GM19023 (cell line): ENCODE measurements at regions not wholly inside any gene's neighbourhood (a gene's known extent, or its start where the extent isn't known, plus 50 kb on each side); places are given as distances from the start of the nearest gene placed in this dataset.
"Not testable (repeated sequence)": the region's sequence is repeated elsewhere in the genome, so short reads cannot be mapped to it uniquely, and the experiment has no call there.

Experiments
- ATAC-seq: cut with Tn5 transposase; IDR thresholded peaks from one replicate; pipeline ENCODE4 v1.9.1; 2021; ENCODE audit warnings: mild to moderate bottlenecking, moderate library complexity; ENCODE audit not compliant: unreplicated experiment

DNA sequence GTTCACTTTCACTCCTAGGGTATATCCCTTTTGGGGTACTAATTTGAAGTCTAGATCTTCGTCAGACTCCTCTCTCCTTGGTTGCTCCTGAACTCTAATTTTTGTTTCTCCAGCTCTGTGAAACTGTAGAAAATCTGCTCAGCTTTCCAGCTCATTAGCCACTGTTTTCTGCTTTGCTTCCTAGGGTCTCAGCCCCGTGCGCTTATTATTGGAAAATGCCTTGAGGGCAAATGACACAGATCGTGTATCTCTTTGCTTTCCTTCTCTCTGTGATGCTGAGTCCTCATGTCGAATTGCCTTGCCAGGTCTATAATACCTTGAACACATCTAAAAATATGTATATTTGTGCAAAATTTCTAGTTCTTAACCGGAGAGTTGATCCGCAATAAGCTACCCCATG lies 731.1 kb downstream of the EDEM1 start:
- ATAC-seq, result no peak

DNA sequence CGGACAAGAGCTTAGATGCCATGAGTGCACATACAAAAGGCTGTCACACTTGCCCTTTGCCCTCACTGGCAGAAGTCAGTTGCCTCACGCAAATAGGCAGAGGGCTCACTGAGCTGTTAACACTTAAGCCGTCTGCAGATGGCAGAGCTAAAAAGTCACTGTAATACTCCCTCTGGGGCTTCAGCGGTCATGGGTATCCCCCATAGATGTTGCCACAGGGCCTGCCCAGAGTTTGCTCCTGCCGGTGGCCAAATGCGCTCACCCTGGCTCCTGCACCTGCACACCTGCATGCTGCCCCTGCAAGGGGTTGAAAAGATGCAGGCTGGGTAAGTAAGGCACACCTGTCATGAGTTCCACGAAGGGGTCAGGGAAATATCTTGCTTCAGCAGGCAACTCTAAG lies 741.5 kb downstream of the EDEM1 start:
- ATAC-seq, result no peak

DNA sequence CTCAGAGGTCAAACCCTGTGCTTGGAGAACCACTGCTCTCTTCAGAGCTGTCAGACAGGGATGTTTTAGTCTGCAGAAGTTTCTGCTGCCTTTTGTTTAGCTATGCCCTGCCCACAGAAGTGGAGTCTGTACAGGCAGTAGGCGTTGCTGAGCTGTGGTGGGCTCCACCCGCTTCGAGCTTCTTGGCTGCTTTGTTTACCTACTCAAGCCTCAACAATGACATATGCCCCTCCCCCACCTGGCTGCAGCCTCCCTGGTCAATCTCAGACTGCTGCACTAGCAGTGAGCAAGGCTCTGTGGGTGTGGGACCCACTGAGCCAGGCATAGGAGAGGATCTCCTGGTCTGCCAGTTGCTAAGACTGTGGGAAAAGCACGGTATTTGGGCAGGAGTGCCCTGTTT lies 756.6 kb downstream of the EDEM1 start:
- not testable (repeated sequence) for ATAC-seq

DNA sequence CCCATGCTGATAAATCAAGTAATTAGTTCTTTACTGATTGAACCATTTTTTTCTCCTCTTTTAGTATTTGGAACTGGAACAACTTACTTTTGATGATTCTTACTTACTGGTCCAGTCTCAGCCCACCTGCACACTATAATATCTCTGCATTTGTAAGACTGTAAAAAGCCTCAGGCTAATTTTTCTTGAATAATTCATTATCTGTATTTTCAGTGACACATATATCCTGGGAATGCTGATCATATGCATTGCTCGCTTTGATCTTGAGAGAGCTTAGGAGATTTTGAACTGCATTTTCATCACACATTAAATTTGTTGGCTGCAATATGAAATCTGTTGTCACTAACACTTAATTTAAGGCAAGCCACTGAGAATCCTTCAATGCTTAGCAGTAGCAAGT lies 760.6 kb downstream of the EDEM1 start:
- ATAC-seq, result no peak

DNA sequence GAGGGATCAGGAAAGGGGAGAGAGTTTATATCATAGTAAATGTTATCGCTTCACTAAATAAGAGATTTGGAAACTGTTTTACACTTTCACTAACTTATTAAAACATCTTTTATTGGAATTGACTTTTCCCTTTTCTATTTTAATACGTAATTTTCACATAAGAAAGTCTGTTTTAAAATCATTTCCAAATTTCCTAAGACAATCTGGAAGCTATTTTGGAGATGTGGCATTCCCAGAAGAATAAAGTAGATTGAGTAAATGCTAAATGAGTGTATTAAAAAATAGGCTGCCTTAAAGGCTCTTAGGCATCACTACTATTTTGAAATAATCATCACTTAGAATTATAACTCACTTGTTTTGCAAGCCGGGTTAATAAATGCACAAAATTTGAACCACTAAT lies 763.5 kb downstream of the EDEM1 start:
- no peak for ATAC-seq

DNA sequence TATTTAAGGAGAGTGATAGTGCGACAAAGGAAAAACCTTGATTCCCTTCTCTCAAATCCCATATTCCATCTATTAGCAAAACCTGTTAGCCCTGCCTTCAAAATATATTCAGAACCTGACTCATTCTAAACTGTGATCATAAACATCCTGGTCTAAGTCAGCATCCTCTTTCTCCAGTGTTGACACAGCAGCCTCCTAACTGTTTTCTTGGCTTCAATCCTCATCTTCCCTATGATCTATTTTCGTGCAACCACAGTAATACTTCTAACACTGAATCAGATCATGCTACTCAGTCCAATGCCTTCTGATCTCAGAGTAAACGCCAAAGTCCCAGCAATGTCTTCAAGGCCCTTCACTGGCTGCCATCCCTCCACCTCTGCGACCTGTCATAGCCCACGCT lies 785.1 kb downstream of the EDEM1 start:
- ATAC-seq, result no peak

DNA sequence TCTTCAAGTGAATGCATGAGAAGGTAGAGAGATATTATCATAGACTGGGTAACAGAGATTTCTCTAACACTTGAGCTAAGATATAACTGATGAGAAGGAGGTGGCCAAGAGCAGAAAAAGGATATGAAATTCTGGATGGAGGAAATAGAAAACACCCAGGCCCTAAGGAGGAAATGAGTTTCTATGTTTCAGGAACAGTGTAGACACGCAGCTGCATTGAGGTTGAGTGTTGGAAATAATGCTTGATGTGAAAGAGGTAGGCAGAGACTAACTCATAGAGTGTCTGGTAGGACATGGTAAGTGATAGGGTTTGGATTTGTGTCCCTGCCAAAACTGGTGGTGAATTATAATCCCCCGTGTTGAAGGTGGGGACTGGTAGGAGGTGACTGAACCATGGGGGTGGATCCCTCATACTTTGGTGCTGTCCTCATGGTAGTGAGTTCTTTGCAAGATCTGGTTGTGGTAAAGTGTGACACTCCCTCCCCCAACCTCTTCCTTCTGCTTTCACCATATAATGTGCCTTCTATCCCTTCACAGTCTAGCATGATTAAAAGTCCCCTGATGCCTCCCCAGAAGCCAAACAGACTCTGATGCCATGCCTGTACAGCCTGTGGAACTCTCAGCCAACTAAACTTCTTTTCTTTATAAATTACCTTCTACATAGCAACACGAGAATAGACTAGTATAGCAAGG lies 787.3 kb downstream of the EDEM1 start:
- no peak for ATAC-seq

DNA sequence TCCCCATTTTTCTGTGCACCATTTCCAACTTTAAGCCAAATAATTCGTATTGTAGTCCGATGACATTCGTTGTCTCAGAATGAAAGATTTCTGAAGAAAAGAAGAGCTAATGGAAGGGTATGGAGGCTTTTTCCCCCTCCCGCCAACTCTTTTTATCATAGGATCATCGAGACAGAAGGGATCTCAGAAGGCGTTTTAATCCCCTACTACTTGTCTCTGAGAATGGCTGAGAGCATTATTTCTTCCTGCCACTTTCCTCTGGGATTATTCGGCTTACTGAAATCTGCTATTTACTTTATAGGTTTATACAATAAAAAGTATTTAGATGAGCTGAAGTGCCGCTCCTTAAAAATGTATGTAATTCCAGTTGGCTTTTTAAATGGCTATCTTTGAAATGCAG lies 789.8 kb downstream of the EDEM1 start:
- no peak for ATAC-seq

DNA sequence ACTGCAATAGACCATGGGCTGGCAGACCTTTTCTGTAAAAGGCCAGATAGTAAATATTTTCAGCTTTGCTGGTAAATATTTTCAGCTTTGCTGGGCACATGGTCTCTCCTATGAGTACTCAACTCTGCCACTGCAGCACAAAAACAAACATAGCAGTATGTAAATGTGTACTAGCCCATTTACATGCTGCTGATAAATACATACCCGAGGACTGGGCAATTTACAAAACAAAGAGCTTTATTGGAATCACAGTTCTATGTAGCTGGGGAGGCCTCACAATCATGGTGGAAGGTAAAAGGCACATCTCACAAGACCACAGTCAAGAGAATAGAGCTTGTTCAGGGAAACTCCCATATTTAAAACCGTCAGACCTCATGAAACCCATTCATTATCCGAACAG lies 793.0 kb downstream of the EDEM1 start:
- ATAC-seq, result no peak

DNA sequence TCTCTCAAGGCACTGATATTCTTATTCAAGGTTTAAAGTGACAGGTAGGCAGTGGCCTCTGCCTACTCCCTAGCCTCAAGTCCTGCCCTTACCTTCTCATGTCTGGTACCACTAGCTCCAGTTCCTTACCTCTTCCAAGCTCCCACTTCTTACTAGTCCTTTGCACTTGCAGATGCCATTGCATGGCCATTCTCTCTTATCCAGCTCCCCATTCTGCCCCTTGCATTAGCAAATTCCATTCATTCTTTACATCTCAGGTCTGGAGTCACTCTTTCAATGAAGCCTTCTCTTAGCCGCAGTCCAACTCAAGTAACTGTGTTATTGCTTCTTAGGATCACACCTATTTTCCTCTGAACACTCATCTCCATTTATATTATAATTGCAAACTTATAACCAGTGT lies 807.1 kb downstream of the EDEM1 start:
- ATAC-seq, result no peak

DNA sequence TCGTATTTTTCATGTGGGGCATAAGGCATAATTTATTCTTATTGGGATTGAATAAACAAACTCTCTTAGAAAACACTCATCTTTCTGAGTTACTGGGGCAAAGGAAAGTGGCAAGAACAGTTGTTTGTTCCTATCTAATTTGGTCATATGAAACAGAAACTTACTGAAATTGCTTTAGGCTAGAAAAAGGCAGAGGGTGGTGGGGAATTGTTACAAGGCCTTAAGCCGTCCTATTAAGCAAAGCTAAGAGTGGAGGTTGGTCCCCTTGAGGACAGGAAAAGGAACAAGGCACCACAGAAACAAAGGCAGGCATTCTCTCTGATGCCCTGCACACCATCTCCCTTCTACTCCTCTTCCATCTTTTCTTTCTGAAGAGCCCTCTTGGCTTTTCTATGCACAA lies 830.9 kb downstream of the EDEM1 start:
- no peak for ATAC-seq

DNA sequence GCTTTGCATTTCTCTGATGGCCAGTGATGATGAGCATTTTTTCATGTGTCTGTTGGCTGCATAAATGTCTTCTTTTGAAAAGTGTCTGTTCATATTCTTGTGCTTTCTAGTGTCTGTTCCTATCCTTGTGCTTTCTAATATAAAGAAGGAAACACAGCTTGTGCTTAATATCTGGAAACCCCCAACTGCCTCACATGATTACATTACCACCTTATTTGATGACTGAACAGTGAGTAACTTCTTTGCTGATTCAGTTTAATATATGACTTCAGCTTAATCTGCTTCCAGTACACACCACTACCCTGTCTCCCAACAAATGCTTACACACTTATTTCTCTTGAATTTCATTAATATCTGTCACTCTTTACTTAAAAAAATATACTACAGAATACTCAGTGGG lies 835.1 kb downstream of the EDEM1 start:
- no peak for ATAC-seq

DNA sequence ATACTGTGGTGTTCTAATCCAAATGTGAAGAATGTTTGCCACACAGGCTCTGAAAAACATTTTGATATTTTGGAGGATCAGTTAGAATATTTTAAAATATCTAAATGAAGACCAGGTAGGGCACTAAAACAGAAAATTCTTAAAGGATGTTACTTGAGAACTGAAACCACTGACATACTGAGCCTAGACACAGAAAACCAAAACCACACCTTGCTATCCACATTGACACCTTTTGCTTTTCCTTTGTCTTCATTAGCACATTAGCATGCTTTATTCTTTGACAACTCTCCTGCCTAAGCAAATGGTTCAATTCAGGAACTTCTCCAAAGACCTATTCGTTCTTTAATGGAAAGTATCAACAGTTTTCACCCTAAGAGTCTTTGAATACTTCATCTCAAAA lies 835.9 kb upstream of the GRM7 start:
- ATAC-seq, result no peak

DNA sequence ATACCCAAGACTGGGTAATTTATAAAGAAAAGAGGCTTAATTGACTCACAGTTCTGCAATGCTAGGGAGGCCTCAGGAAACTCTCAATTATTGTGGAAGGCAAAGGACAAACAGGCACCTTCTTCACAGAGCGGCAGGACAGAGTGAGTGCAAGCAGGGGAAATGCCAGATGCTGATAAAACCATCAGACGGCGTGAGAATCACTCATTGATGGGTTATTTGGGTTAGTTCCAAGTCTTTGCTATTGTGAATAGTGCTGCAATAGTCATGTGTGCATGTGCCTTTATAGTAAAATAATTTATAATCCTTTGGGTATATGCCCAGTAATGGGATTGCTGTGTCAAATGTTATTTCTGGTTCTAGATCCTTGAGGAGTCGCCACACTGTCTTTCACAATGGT lies 830.3 kb upstream of the GRM7 start:
- ATAC-seq, result not testable (repeated sequence)

DNA sequence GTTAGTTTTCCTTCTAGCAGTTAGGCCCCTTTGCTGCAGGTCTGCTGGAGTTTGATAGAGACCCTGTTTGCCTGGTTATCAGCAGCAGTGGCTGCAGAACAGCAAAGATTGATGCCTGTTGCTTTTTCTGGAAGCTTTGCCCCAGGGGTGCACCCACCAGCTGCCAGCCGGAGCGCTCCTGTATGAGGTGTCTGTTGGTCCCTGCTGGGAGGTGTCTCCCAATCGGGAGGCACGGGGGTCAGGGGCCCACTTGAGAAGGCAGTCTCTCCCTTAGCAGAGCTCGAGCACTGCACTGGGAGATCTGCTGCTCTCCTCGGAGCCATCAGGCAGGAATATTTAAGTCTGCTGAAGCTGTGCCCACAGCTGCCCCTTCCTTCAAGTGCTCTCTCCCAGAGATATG lies 825.3 kb upstream of the GRM7 start:
- ATAC-seq, result no peak

DNA sequence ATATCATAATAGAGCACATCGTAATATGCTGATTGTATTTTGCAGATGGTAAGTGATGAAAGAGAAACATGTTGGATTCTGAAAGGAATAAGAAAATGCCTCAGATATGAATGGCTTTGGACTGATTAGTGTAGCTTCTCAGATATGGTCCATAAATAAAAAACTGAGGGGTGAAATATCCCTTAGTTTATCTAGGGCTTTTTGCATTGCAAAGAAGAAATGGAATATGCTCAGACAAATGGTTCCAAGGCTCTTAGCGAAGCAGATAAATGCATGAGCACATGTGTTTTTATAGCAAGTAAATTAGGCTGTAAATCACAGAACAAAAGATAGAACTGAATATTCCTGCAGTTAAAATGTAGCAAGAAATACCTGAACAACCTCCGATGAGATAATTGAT lies 820.9 kb upstream of the GRM7 start:
- ATAC-seq, result no peak

DNA sequence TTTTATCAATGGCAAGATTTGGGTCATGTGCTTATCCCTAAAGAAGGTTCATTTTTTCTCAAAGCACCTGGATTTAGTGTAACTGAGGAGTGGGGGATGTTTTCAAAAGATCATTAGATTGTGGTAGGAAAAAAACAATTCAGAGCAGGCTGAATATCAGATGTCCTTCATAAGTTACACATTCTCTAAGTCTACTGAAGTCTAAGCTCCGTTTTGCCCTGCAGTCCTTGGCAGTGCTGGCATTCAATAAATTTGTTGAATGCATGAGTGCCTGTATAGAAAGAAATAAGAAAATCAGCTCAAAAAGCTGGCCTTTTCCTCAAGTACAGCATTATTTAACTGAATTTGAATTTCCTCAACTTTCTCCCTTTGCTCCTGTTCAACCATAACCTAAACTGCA lies 819.0 kb upstream of the GRM7 start:
- no peak for ATAC-seq

DNA sequence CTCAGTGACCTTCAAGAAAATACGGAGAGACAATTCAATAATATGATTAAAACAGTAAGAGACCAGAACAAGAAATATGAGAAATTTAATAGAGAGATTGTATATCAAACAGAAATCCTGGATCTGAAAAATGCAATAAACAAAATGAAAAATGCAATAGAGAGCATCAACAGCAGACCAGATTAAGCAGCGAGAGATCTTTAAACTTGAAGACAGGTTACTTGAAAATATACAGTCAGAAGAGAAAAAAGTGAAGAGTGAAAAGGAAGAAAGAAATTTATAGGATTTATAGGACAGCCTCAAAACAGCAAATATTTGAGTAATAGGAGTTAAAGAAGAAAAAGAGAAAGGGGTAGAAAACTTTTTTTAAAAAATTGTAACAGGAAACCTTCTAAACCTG lies 813.9 kb upstream of the GRM7 start:
- no peak for ATAC-seq

DNA sequence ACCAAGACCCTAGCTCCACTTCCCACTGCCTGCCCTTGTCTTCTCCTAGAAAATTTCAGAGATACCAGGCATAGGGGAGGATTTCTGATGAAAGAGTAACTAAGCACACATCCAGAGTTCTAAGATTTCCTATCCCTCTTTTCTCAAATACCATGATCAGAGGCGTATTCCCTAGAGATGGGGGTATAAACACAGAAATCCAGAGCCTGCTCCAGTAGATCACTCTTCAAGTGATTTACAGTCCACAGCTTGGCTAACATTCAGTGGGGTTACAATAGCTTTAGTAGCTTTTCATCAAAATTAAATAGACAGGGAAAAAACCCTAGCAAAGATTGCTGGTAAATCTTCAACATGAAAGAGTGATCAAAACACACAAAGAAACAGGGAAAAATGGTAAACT lies 800.7 kb upstream of the GRM7 start:
- no peak for ATAC-seq

DNA sequence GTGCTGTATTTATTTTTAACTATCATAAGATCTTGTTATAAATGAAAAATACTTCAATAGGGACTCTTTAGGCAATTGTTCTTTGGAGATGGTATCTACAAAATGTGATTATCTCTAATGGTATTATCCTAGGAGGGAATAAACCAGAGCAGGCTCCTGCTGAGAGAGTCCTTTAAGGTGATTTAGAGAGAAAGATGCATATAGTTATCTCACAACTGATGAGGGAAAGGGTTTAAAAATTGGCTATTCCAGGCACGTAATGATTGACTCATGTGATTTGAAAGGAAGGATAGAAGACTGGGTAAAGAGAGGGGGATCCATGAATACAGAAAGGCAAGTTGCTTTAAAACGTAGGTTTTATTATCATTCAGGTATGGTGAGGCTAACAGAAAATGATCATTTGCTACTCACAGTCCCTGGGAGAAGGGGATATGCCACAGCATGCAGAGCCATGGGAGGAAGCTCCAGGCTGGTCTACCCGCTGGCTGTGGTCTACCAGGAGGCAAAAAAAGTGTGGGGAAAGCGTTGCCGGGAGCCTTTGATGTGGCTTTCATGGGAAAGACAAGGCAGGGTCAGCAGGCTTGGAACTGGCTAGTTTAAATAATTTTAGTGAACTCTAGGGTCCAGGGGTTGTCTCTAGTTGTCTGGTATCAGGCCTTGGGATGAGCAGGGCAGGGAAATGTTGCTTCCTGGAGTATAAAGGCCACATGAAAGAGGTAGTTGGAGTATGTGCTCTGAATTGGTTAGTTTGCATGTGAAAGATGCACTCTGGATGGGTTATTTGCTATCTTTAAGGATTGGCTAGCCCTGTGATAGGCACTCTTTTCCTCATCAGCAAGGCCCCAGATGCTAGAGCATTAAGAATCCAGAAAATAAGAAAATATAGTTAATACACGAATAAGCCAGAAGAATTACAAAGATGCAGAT lies 798.4 kb upstream of the GRM7 start:
- ATAC-seq, result no peak

DNA sequence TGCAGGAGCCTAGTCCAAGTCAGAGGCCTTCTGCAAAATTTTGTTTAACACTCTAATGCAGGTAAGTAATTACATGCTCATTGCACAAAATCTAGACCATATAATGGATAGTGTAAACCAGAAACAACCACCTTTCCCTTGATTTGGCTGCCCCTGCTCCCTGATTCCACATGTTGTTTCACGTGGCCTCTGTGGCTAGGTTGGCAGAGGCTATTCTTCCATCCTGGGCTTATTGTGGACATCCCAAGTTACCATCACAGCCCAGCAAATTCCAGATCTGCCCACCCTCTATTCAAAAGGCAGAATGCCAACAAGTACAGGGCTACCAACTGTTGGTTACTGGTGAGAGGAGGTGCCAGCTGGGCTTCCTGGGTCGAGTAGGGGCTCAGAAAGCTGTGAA lies 794.5 kb upstream of the GRM7 start:
- ATAC-seq, result no peak

DNA sequence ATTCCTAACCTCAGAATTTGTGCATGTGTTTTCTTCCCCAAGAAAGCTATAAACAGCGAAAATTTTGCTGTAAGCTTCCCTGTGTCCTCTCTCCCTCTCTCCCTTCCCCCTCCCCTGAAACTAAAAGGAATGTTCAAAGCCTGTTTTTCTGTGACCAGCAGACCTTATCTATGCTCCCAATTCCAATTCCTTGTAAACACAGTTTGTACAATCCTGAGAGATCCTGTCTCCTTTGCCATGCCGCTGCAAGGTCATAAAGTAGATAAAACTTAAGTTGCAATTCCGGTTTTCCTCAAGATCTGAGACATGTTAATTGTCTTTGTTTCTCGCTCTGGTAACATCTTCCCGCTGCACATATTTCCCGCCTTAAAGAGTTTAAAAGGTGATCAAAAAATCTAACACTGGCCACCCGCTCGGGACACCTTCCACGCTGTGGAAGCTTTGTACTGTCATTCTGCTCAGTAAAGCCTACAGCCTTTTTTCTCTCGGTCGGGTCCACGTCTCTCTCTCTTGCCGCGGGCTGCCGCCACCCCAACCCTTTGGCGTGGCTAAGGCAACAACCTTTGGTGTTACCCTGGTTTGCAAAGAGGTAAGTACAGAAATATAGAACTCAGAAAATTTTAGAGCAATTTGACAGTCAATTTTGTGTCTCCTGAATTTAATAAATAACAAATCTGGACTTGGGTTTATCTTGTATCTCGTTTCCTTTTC lies 793.9 kb upstream of the GRM7 start:
- ATAC-seq, result not testable (repeated sequence)
